Karpas-422 (cell line): ENCODE measurements at regions not wholly inside any gene's neighbourhood (a gene's known extent, or its start where the extent isn't known, plus 50 kb on each side); places are given as distances from the start of the nearest gene placed in this dataset.

ENCODE experiments used
- DNase-seq: peaks from one replicate; pipeline ENCODE4 v3.0.0-alpha.2; 2015
- H2AFZ ChIP-seq: fragments of 200-600 bp; sonication (generic); 2 replicates; pipeline ENCODE4 v1.6.1; 2014; ENCODE audit warnings: antibody characterized with exemption, low read length, mixed read lengths
- H3K27ac ChIP-seq: fragments of 200-600 bp; sonication (generic); 2 replicates; pipeline ENCODE4 v1.5.1; 2014; ENCODE audit warnings: mild to moderate bottlenecking, low read length, moderate library complexity
- H3K27me3 ChIP-seq: fragments of 200-600 bp; sonication (generic); 2 replicates; pipeline ENCODE4 v1.6.1; 2014; ENCODE audit warnings: low read length, mixed read lengths
- H3K36me3 ChIP-seq: fragments of 200-600 bp; sonication (generic); 2 replicates; pipeline ENCODE4 v1.6.1; 2014; ENCODE audit warnings: low read length, mixed read lengths; ENCODE audit not compliant: insufficient read depth
- H3K4me1 ChIP-seq: fragments of 200-600 bp; sonication (generic); 2 replicates; pipeline ENCODE4 v1.6.1; 2014; ENCODE audit warnings: mild to moderate bottlenecking, low read length, mixed read lengths
- H3K4me2 ChIP-seq: fragments of 200-600 bp; sonication (generic); 2 replicates; pipeline ENCODE4 v1.6.1; 2014; ENCODE audit warnings: low read length, low read depth, mild to moderate bottlenecking; ENCODE audit not compliant: poor library complexity, severe bottlenecking
- H3K4me3 ChIP-seq: fragments of 200-600 bp; sonication (generic); 2 replicates; pipeline ENCODE4 v1.5.1; 2014; ENCODE audit warnings: mild to moderate bottlenecking, antibody characterized with exemption, low read length, mixed read lengths
- H3K79me2 ChIP-seq: fragments of 200-600 bp; sonication (generic); 2 replicates; pipeline ENCODE4 v1.6.1; 2014; ENCODE audit warnings: mild to moderate bottlenecking, low read length, mixed read lengths
- H3K9ac ChIP-seq: fragments of 200-600 bp; sonication (generic); 2 replicates; pipeline ENCODE4 v1.6.0; 2014; ENCODE audit warnings: low read length
- H3K9me2 ChIP-seq: fragments of 200-600 bp; sonication (generic), shearing (Covaris generic); replicated peaks from 2 replicates; pipeline ENCODE4 v1.6.0; 2014; ENCODE audit warnings: mild to moderate bottlenecking, low read length, moderate library complexity; ENCODE audit not compliant: insufficient read depth
- H3K9me3 ChIP-seq: fragments of 300-700, 200-600 bp; sonication (generic); 2 replicates; pipeline ENCODE4 v1.6.1; 2014; ENCODE audit warnings: low read length, mixed read lengths
- H4K20me1 ChIP-seq: fragments of 200-600 bp; sonication (generic); 2 replicates; pipeline ENCODE4 v1.6.1; 2014; ENCODE audit warnings: mild to moderate bottlenecking, antibody characterized with exemption, low read length, low read depth; ENCODE audit not compliant: insufficient read depth

DNA sequence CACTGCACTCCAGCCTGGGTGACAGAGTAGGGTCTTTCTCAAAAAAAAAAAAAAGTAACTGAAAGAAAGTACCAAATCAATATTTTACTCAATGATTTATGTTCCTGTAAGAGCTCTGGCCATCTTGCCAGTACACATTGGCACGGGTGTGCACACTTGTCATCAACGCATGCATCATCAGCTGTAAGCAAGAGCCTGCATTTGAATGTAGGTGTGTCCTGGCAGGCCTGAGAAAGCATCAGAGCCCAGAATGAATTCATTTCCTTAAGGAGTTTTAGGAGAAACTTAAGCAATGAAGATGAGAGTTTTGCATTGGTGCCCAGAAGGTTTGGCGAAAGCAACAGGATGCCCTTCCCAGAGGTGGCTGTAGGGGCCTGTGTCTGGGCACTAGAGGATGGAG, 88.5 kb upstream of the FZD10 start:
- no peak overlapping the region for H3K4me2 ChIP-seq

DNA sequence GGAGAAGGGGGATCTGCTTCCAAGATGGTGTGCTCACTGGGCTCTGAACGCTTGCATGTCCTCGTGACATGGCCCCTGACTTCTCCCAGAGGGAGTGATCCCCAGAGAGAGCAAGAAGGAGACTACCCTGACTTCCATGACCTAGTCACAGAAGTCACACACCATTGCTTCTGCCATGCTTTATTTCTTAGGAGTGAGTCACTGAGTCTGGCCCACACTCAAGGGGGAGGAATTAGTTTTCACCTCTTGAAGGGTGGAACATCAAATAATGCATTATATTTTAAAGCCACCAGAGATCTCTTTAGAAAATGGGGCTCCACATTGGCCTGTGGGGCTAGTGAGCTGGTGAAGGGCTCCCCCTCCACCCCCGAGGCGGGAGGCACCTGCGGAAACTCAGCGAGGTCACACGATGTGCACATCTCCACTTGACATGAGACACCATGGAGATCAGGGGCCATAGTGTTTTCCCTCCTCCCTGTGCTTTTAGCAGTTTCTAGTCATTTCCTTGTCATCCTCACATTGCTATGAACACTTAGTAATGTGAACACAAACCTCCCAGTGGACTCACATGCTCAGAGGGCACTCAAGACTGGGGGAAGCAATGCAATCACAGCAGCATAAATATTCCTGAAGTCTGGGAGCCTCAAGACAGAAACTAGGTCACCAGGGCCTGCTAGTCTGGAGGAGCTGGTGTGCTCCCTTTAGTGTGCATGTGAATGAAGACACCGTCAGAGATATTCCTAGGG, 87.4 kb upstream of the FZD10 start:
- Histone ChIP-seq H3K27ac (no peak overlapping the region), H3K9me3 (peaks cover 6% of the 10 kb centered on the region; the same call in 1 of the 2 replicates), H3K79me2 (no peaks in the 10 kb centered on the region), H2AFZ (no peak overlapping the region), H3K36me3 (no peaks in the 10 kb centered on the region), H3K4me3 (no peak overlapping the region), H3K4me2 (no peak overlapping the region), H3K27me3 (no peaks in the 10 kb centered on the region), H3K9me2 (no peaks in the 10 kb centered on the region), H3K9ac (no peak overlapping the region), H4K20me1 (no peaks in the 10 kb centered on the region), H3K4me1 (no peaks in the 10 kb centered on the region)
- no peak for DNase-seq

More for the DNA sequence above, 88.5 kb upstream of the FZD10 start:
- Histone ChIP-seq H3K4me1 (no peaks in the 10 kb centered on the region), H3K4me3 (no peak overlapping the region), H3K9me3 (peaks cover 8% of the 10 kb centered on the region; the same call in 1 of the 2 replicates), H2AFZ (no peak overlapping the region), H3K27ac (no peak overlapping the region), H4K20me1 (no peaks in the 10 kb centered on the region), H3K36me3 (no peaks in the 10 kb centered on the region), H3K9ac (no peak overlapping the region), H3K27me3 (no peaks in the 10 kb centered on the region), H3K9me2 (no peaks in the 10 kb centered on the region), H3K79me2 (no peaks in the 10 kb centered on the region)
- DNase-seq, result no peak

DNA sequence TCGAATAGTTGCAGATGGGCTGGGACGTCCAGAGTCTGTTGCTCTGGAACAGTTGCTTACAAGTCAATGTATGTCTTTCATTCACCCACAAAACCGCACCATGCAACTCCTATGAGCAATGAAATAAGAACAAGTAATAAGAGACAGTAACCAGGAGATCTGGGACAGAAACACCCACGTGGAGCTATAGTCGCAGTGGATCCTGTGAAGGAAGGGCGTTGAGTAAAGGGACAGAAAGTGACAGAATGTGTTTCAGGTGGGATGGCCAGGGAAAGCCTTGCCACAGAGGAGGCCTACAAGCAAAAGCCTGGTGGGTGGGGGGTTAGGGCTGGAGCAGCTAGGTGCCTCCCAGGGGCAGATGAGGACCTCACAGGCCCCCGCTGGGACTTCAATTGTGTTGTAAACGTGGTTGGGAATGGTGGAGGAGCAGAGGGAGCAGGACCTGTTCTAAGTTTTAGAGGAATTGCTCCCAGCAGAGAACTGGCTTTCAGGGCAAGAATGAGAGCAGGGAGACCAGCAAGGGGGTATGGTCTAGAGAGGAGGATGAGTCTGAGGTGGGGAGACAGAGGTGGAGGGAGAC, 86.7 kb upstream of the FZD10 start:
- Histone ChIP-seq H3K27me3 (no peaks in the 10 kb centered on the region), H4K20me1 (no peaks in the 10 kb centered on the region), H3K36me3 (no peaks in the 10 kb centered on the region), H3K79me2 (no peaks in the 10 kb centered on the region), H3K27ac (no peak overlapping the region), H3K9me3 (peaks cover 6% of the 10 kb centered on the region; the same call in 1 of the 2 replicates), H3K9ac (no peak overlapping the region), H2AFZ (no peak overlapping the region), H3K4me1 (no peaks in the 10 kb centered on the region), H3K4me2 (no peak overlapping the region), H3K4me3 (no peak overlapping the region), H3K9me2 (no peaks in the 10 kb centered on the region)
- no peak for DNase-seq

DNA sequence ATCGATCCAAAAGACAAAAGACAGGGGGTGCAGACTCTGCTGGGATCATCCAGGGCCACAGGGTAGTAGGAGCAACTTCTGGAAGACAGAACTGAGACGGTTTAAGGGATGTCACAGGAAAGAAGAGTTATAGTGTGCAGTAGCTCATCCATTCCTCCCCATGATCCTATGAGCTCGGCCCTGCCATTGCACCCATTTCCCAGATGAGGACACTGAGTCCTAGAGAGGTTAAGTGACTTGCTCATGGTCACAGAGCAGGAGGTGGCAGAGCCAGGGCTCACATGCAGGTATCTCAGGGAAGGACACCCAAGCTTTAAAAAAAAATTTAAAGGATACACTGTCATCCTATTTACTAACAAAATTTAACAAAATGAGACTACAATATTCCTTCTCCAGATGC, 86.1 kb upstream of the FZD10 start:
- no peak overlapping the region for H2AFZ ChIP-seq
- no peaks in the 10 kb centered on the region for H4K20me1 ChIP-seq
- H3K9ac ChIP-seq, result no peak overlapping the region
- H3K27ac ChIP-seq, result no peak overlapping the region
- no peaks in the 10 kb centered on the region for H3K36me3 ChIP-seq
- H3K9me2 ChIP-seq, result no peaks in the 10 kb centered on the region
- no peak for DNase-seq
- H3K4me1 ChIP-seq, result no peaks in the 10 kb centered on the region
- H3K79me2 ChIP-seq, result no peaks in the 10 kb centered on the region
- H3K4me3 ChIP-seq, result no peak overlapping the region
- H3K9me3 ChIP-seq, result peaks cover 6% of the 10 kb centered on the region; the same call in 1 of the 2 replicates
- H3K27me3 ChIP-seq, result no peaks in the 10 kb centered on the region
- H3K4me2 ChIP-seq, result no peak overlapping the region

DNA sequence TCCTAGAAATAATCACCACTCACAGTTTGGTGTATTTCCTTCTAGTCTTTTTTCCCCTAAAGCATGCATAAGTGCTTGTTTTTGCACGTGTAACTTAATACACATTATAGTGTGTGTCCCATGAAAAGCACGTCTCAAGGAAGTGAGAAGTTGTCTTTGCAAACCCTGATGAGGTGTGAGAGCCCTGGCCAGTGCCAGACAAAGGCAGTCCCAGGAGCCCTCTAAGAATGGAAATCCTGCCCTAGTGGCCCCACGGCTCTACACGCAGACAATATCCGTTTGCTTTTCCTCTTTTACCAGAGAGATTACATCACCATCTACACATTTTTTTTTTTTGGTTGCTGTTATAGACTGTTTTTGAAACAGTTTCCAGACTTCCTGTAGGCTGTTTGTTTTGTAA, 85.5 kb upstream of the FZD10 start:
- H3K9me3 ChIP-seq, result peaks cover 6% of the 10 kb centered on the region; the same call in 1 of the 2 replicates
- H3K4me1 ChIP-seq, result no peaks in the 10 kb centered on the region
- no peaks in the 10 kb centered on the region for H3K79me2 ChIP-seq
- no peak overlapping the region for H3K4me2 ChIP-seq
- H2AFZ ChIP-seq, result no peak overlapping the region
- no peak overlapping the region for H3K27ac ChIP-seq
- no peaks in the 10 kb centered on the region for H4K20me1 ChIP-seq
- H3K27me3 ChIP-seq, result no peaks in the 10 kb centered on the region
- no peaks in the 10 kb centered on the region for H3K36me3 ChIP-seq
- H3K9me2 ChIP-seq, result no peaks in the 10 kb centered on the region
- no peak overlapping the region for H3K4me3 ChIP-seq
- H3K9ac ChIP-seq, result no peak overlapping the region
- no peak for DNase-seq

DNA sequence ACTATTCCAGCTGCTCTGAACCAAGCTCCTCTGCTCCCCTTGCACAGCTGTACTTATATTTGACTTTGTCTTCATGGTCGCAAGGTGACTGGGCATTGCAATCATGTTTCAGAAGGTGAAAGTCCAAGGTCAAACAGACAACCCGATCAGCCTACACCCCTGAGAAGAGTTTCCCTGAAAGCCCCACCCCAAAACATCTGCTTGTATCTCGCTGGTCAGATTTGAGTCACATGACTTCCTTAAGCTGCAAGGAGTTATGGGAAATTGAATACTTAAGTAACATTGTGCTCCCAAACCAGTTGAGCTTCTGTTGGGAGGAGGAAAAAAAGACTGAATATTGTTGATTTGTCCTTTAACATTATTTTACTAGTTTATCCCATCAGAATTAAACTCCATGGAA, 83.4 kb upstream of the FZD10 start:
- Histone ChIP-seq H3K4me1 (no peaks in the 10 kb centered on the region), H3K9me2 (no peaks in the 10 kb centered on the region), H3K79me2 (no peaks in the 10 kb centered on the region), H3K4me3 (no peak overlapping the region), H2AFZ (no peak overlapping the region), H3K9ac (no peak overlapping the region), H3K36me3 (no peaks in the 10 kb centered on the region), H3K9me3 (peaks cover 6% of the 10 kb centered on the region; the same call in 1 of the 2 replicates), H3K4me2 (no peak overlapping the region), H3K27me3 (no peaks in the 10 kb centered on the region), H4K20me1 (no peaks in the 10 kb centered on the region), H3K27ac (no peak overlapping the region)
- no peak for DNase-seq

DNA sequence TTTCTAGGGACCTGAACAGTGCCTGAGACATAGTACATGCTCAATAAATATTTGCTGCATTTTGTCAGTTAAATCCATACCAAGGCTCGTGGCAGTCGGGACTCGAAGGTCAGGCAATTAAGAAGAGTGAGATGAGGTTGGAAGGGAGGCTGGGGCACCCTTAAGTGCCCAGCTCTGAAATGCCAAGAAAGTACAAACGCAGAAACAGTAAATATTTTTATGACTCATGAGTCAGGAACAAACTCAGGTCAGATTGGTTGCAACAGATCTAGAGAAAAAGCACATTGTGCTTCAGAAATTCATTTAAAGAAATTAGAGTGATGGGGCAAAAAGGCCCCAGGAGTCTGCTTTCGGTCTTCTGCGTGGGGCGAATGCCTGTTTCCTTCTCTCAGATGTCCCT, 83.0 kb upstream of the FZD10 start:
- no peak overlapping the region for H2AFZ ChIP-seq
- no peaks in the 10 kb centered on the region for H3K79me2 ChIP-seq
- no peaks in the 10 kb centered on the region for H3K4me1 ChIP-seq
- peaks cover 6% of the 10 kb centered on the region; the same call in 1 of the 2 replicates for H3K9me3 ChIP-seq
- H4K20me1 ChIP-seq, result no peaks in the 10 kb centered on the region
- no peaks in the 10 kb centered on the region for H3K36me3 ChIP-seq
- H3K27me3 ChIP-seq, result no peaks in the 10 kb centered on the region
- DNase-seq, result no peak
- no peak overlapping the region for H3K9ac ChIP-seq
- no peak overlapping the region for H3K4me2 ChIP-seq
- no peak overlapping the region for H3K4me3 ChIP-seq
- no peaks in the 10 kb centered on the region for H3K9me2 ChIP-seq
- H3K27ac ChIP-seq, result no peak overlapping the region

DNA sequence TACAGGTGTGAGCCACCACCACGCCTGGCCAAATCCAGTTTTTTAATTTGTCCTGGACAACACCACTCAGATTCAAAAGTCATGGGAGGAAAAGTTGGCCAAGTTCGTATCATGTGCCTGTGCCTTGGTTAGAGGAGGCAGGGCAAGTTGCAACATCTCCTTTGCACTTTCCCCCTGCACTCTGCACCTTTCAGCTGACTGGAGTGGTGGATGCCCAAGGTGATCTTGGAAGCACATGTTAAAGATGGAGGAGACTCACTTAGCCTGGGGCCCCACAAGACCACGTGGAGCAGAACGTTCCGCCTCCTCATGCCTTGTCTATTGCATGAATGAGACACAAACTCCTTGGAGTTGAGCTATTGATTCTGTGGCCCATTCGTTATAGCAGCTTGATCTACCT, 82.1 kb upstream of the FZD10 start:
- DNase-seq, result no peak
- H3K9me3 ChIP-seq, result peaks cover 6% of the 10 kb centered on the region; the same call in 1 of the 2 replicates
- H3K27ac ChIP-seq, result no peak overlapping the region
- no peaks in the 10 kb centered on the region for H3K36me3 ChIP-seq
- H3K79me2 ChIP-seq, result no peaks in the 10 kb centered on the region
- no peak overlapping the region for H2AFZ ChIP-seq
- H3K4me1 ChIP-seq, result no peaks in the 10 kb centered on the region
- no peaks in the 10 kb centered on the region for H3K9me2 ChIP-seq
- no peaks in the 10 kb centered on the region for H4K20me1 ChIP-seq
- H3K4me2 ChIP-seq, result no peak overlapping the region
- H3K27me3 ChIP-seq, result no peaks in the 10 kb centered on the region
- no peak overlapping the region for H3K4me3 ChIP-seq
- H3K9ac ChIP-seq, result no peak overlapping the region
